ENCODE measurements at regions not wholly inside any gene's neighbourhood (a gene's known extent, or its start where the extent isn't known, plus 50 kb on each side); places are given as distances from the start of the nearest gene placed in this dataset.

DNA sequence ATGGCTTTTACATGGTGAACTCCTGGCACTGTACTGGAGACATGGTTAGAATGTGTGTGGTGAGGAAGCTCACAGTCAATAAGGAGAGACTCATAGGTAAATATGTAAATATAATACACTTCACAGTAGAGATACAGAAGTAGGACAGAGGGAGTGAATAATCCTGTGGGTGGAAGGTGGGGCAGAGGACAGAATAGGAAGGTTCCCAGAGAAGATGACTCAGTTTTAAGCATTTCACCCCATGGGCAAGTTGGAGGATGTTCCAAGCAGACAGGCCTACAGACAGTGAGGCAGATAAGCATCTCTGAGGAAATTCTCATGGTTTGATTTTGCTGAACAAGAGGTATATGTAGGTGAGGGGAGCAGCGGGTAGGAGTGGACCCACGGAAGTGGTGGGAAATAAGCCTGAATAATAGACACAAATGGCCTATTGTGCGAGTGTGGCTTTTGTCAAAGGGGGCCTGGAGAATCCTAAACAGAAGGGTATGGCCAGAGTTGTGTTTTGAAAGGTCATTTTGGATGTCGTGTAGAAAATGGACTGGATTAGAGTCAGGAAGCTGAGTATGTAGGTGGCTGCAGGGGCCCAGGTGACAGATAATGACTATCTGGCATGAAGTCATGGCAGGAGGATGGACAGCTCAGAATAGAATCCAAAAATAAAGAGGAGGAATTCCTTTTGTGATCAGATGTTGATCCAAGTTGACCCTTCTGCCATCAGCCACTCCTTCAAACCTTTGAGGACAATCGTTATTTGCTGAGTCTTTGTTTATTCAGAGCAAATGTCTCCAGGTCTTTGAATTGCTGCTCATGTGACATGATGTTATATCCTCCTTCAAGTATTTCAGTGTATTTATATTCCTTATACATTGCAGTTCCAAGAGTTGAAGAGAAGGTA is 97.3 kb upstream of the THRB start:
- H3K4me3 ChIP-seq (ENCODE audit: low read depth, low read length) = no peak overlapping the region
- DNase-seq (ENCODE audit: low read depth) = peak; percentile 24

DNA sequence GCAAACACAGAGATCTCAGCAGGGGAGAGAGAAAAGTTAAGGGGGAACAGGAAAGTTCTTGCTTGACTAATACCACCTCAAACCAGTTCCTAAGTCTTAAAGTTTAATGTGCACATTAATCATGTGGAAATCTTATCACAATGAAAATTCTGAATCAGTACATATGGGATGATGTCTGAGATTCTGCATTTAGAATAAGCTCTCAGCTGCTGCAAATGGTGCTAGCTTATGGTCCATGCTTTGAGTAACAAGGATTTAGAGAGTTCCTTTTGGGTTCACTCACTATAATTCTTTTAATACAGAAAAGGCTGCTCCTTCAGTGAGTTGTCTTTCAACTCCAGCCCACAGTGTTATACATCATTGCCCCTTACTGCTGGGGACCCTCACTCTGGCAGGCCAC is 99.5 kb upstream of the THRB start:
- H3K4me3 ChIP-seq (ENCODE audit: low read depth, low read length) = no peak overlapping the region
- no peak for DNase-seq (ENCODE audit: low read depth)

- H3K4me3 ChIP-seq (ENCODE audit: low read depth, low read length) = no peak overlapping the region
- DNase-seq (ENCODE audit: low read depth) = peak; percentile 5
Measured at GRCh38 chr3:24595796-24596195, 101.1 kb upstream of the THRB start.

GRCh38 chr3:24596626-24597025 is 102.0 kb upstream of the THRB start:
- DNase-seq (ENCODE audit: low read depth) = no peak
- no peak overlapping the region for H3K4me3 ChIP-seq (ENCODE audit: low read depth, low read length)

DNA sequence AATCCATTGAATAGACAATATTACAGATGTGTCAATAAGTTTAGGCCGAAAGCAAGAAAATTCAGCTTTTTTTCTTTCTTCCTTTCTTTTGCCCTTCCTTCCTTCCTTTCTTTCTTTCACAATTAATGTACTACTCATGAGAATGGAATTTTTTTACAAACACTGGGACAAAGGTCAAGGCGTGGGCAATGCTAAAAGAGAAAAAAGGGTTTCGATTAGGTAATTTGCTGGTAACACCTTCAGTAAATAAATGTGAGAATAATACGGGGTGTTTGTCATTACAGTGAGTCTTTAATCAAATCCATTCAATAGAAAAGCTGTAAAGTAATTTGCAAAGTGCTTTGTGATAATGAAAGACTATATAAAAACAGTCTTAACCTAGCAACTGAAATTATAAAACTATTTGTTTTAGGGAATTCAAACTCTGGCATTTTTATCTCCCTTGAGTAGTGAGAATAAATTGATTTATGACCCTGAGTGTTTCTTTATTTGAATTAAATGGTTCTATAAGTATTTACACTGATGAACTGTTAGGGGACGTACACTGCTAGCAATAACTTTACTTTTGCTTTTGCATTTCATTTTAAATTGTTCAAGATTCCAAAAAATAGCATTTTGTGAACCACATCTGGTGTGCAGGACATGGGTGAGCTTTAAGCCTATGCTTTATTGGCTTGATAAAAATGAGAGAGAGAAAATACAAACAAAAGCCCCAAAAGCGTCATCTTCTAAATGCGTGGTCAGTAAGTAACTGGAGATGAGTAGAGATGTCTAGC is 104.2 kb upstream of the THRB start:
- no peak overlapping the region for H3K4me3 ChIP-seq (ENCODE audit: low read depth, low read length)
- no peak for DNase-seq (ENCODE audit: low read depth)

- no peak for DNase-seq (ENCODE audit: low read depth)
- no peak overlapping the region for H3K4me3 ChIP-seq (ENCODE audit: low read depth, low read length)
Measured at GRCh38 chr3:24601066-24601939, 106.7 kb upstream of the THRB start.

DNA sequence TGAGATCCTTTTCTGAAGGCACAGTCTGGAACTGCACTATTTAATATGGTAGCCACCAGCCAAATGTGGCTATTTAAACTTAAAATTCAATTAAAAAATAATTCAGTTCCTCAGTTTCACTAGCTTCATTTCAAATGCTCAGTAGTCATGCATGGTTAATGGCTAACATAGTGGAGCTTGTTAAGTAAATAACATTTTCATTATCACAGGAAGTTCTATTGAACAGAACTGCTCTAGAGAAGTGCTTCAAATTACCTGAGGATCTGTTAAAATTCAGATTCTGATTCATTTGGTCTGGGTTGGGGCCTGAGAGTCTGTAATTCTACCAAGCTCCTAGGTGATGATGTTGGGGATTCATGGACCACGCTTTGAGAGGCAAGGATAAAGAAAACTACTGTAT is 109.6 kb upstream of the THRB start:
- H3K4me3 ChIP-seq (ENCODE audit: low read depth, low read length) = no peak overlapping the region
- DNase-seq (ENCODE audit: low read depth) = no peak

GRCh38 chr3:24605511-24606028 is 110.9 kb upstream of the THRB start:
- DNase-seq (ENCODE audit: low read depth) = no peak

DNA sequence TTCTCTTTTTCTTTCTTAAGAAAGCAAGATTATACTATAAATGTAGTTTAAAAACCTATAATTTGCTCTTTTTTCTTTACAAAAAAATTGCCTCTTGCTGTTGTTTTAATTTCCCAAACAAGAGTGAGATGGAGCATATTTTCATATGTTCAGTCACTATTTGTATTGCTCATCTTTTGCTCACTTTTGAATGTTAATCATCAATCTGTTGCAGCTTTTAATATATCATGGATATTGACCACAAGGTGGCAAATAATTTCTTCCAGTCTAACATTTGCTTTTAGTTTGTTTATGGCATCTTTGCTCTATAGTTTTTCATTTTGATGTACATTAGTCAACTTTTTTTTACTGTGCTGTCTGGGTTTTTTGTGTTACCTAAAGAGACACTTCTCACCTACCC is 112.6 kb upstream of the THRB start:
- no peak for DNase-seq (ENCODE audit: low read depth)
- H3K4me3 ChIP-seq (ENCODE audit: low read depth, low read length) = no peak overlapping the region

More at GRCh38 chr3:24605511-24606028, 110.9 kb upstream of the THRB start:
- no peak overlapping the region for H3K4me3 ChIP-seq (ENCODE audit: low read depth, low read length)

DNA sequence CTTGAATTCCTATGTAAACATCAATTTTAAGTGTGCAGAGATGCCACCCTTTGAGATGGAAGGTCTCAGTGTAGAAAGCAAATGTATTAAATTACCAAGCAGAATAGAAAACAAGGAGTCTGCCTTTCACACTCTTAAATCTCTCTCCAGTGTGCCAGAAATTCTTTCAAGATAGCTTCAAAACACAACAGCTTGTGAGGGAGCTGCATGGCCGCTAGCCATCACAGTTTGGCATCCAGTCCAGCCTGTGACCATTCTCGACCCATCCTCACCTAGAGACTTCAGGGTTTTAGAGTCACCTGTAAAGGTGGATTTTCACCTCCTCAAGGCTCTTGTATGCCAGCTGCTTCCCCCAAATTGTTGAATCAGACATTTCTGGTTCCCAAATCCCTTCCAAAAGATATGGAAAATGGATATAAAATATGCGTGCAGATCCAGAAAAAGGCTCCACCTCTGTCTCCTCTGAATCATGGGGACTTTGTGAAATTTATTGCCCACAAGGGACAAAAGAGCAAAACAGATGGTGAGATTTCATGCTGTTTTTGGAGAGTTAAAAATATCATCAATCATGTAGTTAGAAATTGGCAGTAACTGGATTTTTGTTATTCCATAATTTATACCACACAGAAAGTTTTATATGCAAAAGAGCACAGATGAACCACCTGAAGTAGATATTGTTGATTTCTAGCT is 114.2 kb upstream of the THRB start:
- H3K4me3 ChIP-seq (ENCODE audit: low read depth, low read length) = no peak overlapping the region
- DNase-seq (ENCODE audit: low read depth) = no peak

- no peak for DNase-seq (ENCODE audit: low read depth)
- H3K4me3 ChIP-seq (ENCODE audit: low read depth, low read length) = no peak overlapping the region
Measured at GRCh38 chr3:24614359-24614758, 119.7 kb upstream of the THRB start.

- DNase-seq (ENCODE audit: low read depth) = no peak
- no peak overlapping the region for H3K4me3 ChIP-seq (ENCODE audit: low read depth, low read length)
Measured at GRCh38 chr3:24615177-24615576, 120.5 kb upstream of the THRB start.

GRCh38 chr3:24616110-24616829 is 121.6 kb upstream of the THRB start:
- no peak for DNase-seq (ENCODE audit: low read depth)
- H3K4me3 ChIP-seq (ENCODE audit: low read depth, low read length) = no peak overlapping the region

DNA sequence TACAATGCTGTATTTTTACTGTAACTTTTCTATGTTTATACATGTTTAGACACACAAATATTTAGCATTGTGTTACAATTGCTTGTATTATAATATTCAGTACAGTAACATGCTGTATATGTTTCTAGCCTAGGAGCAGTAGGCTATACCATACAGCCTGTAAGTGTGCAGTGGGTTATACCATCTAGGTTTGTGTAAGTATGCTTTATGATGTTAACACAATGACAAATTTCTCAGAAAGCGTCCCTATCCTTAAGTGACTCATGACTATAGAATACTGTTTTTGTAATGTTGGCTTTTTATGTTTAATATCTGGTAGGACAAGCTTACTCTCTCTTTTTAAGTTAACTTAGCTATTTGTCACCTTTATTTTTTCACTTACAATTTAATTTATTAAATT is 127.5 kb upstream of the THRB start:
- no peak for DNase-seq (ENCODE audit: low read depth)
- no peak overlapping the region for H3K4me3 ChIP-seq (ENCODE audit: low read depth, low read length)

GRCh38 chr3:24622696-24623225 is 128.1 kb upstream of the THRB start:
- no peak overlapping the region for H3K4me3 ChIP-seq (ENCODE audit: low read depth, low read length)
- no peak for DNase-seq (ENCODE audit: low read depth)

- H3K4me3 ChIP-seq (ENCODE audit: low read depth, low read length) = no peak overlapping the region
- DNase-seq (ENCODE audit: low read depth) = no peak
Measured at GRCh38 chr3:24623657-24624056, 129.0 kb upstream of the THRB start.

- no peak overlapping the region for H3K4me3 ChIP-seq (ENCODE audit: low read depth, low read length)
- no peak for DNase-seq (ENCODE audit: low read depth)
Measured at GRCh38 chr3:24624938-24625681, 130.5 kb upstream of the THRB start.
